Adrenal gland (tissue), 5 donors: ENCODE measurements at regions not wholly inside any gene's neighbourhood (a gene's known extent, or its start where the extent isn't known, plus 50 kb on each side); places are given as distances from the start of the nearest gene placed in this dataset.

Experiments
- CTCF ChIP-seq, 6 experiments: fragments of 450-650 bp in 4 of 6; fragments of 200-600 bp in 2 of 6; sonication (generic) in 1 of 6; IDR thresholded peaks; 1 replicate in 5 of 6; 2 replicates in 1 of 6; pipeline versions ENCODE4 v1.5.1 to v1.8.0; 2016 to 2021; ENCODE audit warnings: antibody characterized with exemption in 6 of 6, mild to moderate bottlenecking in 2 of 6, moderate library complexity in 1 of 6
- POLR2A ChIP-seq, 2 donors: fragments of 450-650 bp; IDR thresholded peaks; one replicate each; pipeline ENCODE4 v1.6.1; 2017; ENCODE audit warnings: antibody characterized with exemption in 2 of 2, mild to moderate bottlenecking in 2 of 2, moderate library complexity in 1 of 2
- donor health status: DM: no; HTN: no; CAD: no.

- no peak for TF ChIP-seq CTCF (IDR thresholded peaks at IDR 0.05)
- no peak for TF ChIP-seq POLR2A (IDR thresholded peaks at IDR 0.05)
These were observed 266.8 kb upstream of the PUDP start for GRCh38 chrX:7414753-7415152.
